Adrenal gland (tissue), 9 donors: ENCODE measurements at regions not wholly inside any gene's neighbourhood (a gene's known extent, or its start where the extent isn't known, plus 50 kb on each side); places are given as distances from the start of the nearest gene placed in this dataset.
A peak's percentile ranks its signal among the peaks of the same experiment; 100 is the strongest.
"Not testable (repeated sequence)": the region's sequence is repeated elsewhere in the genome, so short reads cannot be mapped to it uniquely, and the experiment has no call there.

Source experiments
- DNase-seq, 7 donors: peaks; one replicate each; pipeline ENCODE4 v3.0.0-alpha.2; 2019 to 2020
- H3K27ac ChIP-seq, 5 donors: fragments of 200-600 bp; sonication (generic) in 4 of 5; 1 replicate in 3 of 5; 2 replicates in 2 of 5; pipeline versions ENCODE4 v1.5.1 to v1.8.0; 2016 to 2020; ENCODE audit warnings: mild to moderate bottlenecking in 1 of 5
- H3K27me3 ChIP-seq: fragments of 200-600 bp; 2 replicates; pipeline ENCODE4 v1.8.0; 2021
- H3K36me3 ChIP-seq, 2 donors: fragments of 200-600 bp; replicated peaks in 1 of 2; 1 replicate in 1 of 2; 2 replicates in 1 of 2; pipeline versions ENCODE4 v1.5.1 to v1.8.0; 2018 to 2022
- H3K4me1 ChIP-seq, 2 donors: fragments of 200-600 bp; replicated peaks in 1 of 2; 1 replicate in 1 of 2; 2 replicates in 1 of 2; pipeline versions ENCODE4 v1.5.1 to v1.8.0; 2018 to 2021
- H3K4me3 ChIP-seq, 4 donors: fragments of 200-600 bp; sonication (generic) in 3 of 4; one replicate each; pipeline ENCODE4 v1.5.1; 2016 to 2018
- H3K9me3 ChIP-seq, 3 donors: fragments of 200-600 bp; sonication (generic) in 1 of 3; replicated peaks in 1 of 3; 1 replicate in 2 of 3; 2 replicates in 1 of 3; pipeline versions ENCODE4 v1.5.1 to v1.8.0; 2016 to 2021
- POLR2A ChIP-seq, 2 donors: fragments of 450-650 bp; IDR thresholded peaks; one replicate each; pipeline ENCODE4 v1.6.1; 2017; ENCODE audit warnings: antibody characterized with exemption in 2 of 2, mild to moderate bottlenecking in 2 of 2, moderate library complexity in 1 of 2
- WGBS, 4 donors: extraction: QIAGEN DNeasy Blood & Tissue Kit in 2 of 4; methylation state at CpG; one replicate each; pipeline versions ENCODE4 v1.1.5 to v1.1.7; 2013 to 2017; 5-methylcytosine and 5-hydroxymethylcytosine counted together
- intact Hi-C, 2 donors: fragments of 100-400 bp; cut with DNase I; formaldehyde crosslinking; loops; one replicate each; pipeline versions ENCODE4 v1.14.1 to v1.15.0; 2022 to 2023
- TF ChIP-seq, protein P1 (sequence below), 6 experiments: fragments of 450-650 bp in 4 of 6; fragments of 200-600 bp in 2 of 6; sonication (generic) in 1 of 6; IDR thresholded peaks; 1 replicate in 5 of 6; 2 replicates in 1 of 6; pipeline versions ENCODE4 v1.5.1 to v1.8.0; 2016 to 2021; ENCODE audit warnings: antibody characterized with exemption in 6 of 6, mild to moderate bottlenecking in 2 of 6, moderate library complexity in 1 of 6
- donor health status: healthy with polysubstance abuse.
- donor health status: Bipolar disorder and iron deficiency.
- donor health status: DM: yes; HTN: yes; CAD: no.
- donor health status: DM: no; HTN: no; CAD: no.
- donor health status: DM: no; HTN: no; CAD: no.

DNA sequence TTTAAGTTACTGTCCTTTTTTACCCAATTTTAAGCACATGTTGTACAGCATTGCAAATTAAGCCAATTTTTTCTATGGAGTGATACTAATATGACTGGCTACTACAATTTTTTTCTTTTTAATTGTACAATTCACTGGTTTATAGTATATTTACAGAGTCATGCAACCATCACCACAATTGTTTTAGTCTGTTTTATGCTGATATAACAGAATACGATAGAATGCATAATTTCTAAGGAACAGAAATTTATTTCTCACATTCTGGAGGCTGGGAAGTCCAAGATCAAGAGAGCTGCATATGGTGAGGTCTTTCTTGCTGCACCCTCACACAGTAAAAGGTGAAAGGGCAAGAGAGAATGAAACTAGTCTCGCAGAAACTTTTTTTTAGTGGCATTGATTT lies 125.3 kb downstream of the GLUD2 start:
- no peak for DNase-seq
- Histone ChIP-seq H3K4me3 (no peak overlapping the region), H3K27ac (no peak overlapping the region), H3K27me3 (no peaks in the 10 kb centered on the region), H3K4me1 (no peaks in the 10 kb centered on the region), H3K36me3 (no peaks in the 10 kb centered on the region), H3K9me3 (no peaks in the 10 kb centered on the region)
- 70 to 83% (median 81%) methylated on average over 2 of the region's 2 CpGs for WGBS, 4 donors
- TF ChIP-seq POLR2A (IDR thresholded peaks at IDR 0.05): no peak
- TF ChIP-seq, protein P1, sequence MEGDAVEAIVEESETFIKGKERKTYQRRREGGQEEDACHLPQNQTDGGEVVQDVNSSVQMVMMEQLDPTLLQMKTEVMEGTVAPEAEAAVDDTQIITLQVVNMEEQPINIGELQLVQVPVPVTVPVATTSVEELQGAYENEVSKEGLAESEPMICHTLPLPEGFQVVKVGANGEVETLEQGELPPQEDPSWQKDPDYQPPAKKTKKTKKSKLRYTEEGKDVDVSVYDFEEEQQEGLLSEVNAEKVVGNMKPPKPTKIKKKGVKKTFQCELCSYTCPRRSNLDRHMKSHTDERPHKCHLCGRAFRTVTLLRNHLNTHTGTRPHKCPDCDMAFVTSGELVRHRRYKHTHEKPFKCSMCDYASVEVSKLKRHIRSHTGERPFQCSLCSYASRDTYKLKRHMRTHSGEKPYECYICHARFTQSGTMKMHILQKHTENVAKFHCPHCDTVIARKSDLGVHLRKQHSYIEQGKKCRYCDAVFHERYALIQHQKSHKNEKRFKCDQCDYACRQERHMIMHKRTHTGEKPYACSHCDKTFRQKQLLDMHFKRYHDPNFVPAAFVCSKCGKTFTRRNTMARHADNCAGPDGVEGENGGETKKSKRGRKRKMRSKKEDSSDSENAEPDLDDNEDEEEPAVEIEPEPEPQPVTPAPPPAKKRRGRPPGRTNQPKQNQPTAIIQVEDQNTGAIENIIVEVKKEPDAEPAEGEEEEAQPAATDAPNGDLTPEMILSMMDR (IDR thresholded peaks at IDR 0.05): no peak
- intact Hi-C loops: no loop called here

DNA sequence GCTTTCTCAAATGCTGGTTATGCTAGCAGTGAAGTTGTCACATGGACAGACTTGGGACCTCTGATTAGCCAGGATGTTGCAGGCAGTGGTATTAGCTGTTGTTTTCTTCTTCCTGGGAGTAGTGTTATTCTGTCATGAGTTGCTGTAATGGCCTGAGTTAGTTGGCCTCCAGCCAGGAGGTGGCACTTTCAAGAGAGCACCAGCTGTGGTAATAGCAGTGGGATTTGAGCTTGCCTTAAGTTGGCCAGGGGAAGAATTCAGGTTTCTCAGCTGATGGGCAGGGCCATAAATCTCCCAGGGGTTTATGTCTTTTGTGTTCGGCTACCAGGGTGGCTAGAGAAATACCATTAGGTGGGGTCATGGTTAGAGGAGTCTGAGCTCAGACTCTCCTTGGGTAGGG lies 132.6 kb downstream of the GLUD2 start:
- DNase-seq: peak in 3 of 7 donors; percentile 20 to 44 (median 23)
- 58 to 75% (median 74%) methylated on average over 1 of the region's 1 CpG; no CpG with 5 or more reads in 1 of the 4 donors for WGBS, 4 donors
- Histone ChIP-seq H3K4me3 (no peak overlapping the region), H3K36me3 (no peaks in the 10 kb centered on the region), H3K9me3 (no peaks in the 10 kb centered on the region), H3K4me1 (no peaks in the 10 kb centered on the region), H3K27me3 (no peaks in the 10 kb centered on the region), H3K27ac (no peak overlapping the region)
- TF ChIP-seq, protein P1 (IDR thresholded peaks at IDR 0.05): no peak
- no peak for TF ChIP-seq POLR2A (IDR thresholded peaks at IDR 0.05)
- intact Hi-C loops: no loop called here

DNA sequence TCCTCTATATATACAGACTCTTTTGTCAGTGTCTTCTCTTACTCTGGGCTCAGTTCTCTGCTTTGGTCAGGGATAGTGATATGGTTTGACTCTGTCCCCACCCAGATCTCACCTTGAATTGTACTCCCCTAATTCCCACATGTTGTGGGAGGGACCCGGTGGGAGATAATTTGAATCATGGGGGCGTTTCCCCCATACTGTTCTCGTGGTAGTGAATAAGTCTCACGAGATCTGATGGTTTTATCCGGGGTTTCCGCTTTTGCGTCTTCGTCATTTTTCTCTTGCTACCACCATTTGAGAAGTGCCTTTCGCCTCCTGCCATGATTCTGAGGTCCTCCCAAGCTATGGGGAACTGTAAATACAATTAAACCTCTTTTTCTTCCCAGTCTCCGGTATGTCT lies 144.4 kb downstream of the GLUD2 start:
- H3K27ac ChIP-seq: no peak overlapping the region
- H3K36me3 ChIP-seq: no peaks in the 10 kb centered on the region
- H3K4me1 ChIP-seq: no peaks in the 10 kb centered on the region
- H3K27me3 ChIP-seq: no peaks in the 10 kb centered on the region
- no peak overlapping the region for H3K4me3 ChIP-seq
- TF ChIP-seq, protein P1 (IDR thresholded peaks at IDR 0.05): no peak
- TF ChIP-seq POLR2A (IDR thresholded peaks at IDR 0.05): no peak
- WGBS, 4 donors: 71 to 94% (median 87%) methylated on average over 10 of the region's 10 CpGs
- H3K9me3 ChIP-seq: no peaks in the 10 kb centered on the region
- intact Hi-C loops: no loop called here
- no peak for DNase-seq

DNA sequence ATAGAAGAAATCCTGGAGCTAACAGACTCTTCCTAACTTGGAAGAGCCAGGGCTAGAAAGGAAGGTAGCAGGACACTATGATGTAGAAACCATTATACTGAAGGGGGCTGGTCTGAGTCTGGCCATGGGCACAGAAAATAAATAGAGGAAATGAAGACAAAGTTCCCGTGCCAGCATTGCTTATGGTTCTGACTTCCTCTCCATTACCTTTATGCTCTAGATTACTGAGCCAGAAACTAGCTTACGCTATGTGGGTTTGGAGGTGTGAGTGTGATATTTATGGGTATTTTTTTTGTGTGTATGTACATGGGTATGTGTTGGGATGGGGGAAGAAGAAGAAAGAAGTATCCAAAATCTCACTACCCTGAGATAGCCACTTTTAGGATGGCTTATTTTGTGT lies 148.3 kb downstream of the GLUD2 start:
- Histone ChIP-seq H3K36me3 (no peaks in the 10 kb centered on the region), H3K4me1 (no peaks in the 10 kb centered on the region), H3K27me3 (no peaks in the 10 kb centered on the region), H3K27ac (no peak overlapping the region), H3K9me3 (no peaks in the 10 kb centered on the region), H3K4me3 (no peak overlapping the region)
- intact Hi-C loops: no loop called here
- TF ChIP-seq POLR2A (IDR thresholded peaks at IDR 0.05): no peak
- TF ChIP-seq, protein P1 (IDR thresholded peaks at IDR 0.05): no peak
- no peak for DNase-seq
- WGBS, 4 donors: 84 to 100% (median 90%) methylated on average over 2 of the region's 2 CpGs

DNA sequence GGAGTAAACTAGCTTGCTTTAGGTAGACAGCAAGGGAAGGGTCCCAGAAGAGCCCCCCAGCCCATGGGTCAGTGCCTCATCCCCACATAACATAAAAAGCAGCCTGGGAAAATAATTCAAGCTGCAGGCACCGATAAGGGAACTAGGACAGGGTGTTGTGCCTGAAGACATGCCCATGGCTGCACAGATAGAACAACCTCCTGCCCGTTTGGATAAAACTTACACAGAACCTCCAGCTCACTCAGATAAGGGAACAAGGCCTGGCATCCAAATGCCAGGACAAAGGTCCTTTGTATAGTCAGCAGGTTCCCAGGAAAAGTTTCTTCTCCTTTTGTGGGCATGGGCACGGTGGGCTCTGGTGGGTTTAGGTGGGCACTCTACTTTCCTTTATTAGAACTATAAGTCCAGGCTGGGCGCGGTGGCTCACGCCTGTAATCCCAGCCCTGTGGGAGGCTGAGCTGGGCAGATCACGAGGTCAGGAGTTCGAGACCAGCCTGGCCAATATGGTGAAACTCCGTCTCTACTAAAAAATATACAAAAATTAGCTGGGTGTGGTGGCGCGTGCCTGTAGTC lies 149.5 kb downstream of the GLUD2 start:
- intact Hi-C loops: not testable (repeated sequence)
- WGBS, 4 donors: 65 to 91% (median 78%) methylated on average over 2 to 11 of the region's 11 CpGs

More for the DNA sequence above, 149.5 kb downstream of the GLUD2 start:
- Histone ChIP-seq H3K4me3 (peak overlapping the region in 1 of 4 donors; percentile 42), H3K27ac (peak overlapping the region in 3 of 5 donors; percentile 22 to 49 (median 44))
- H3K9me3 ChIP-seq, H3K27me3 ChIP-seq, H3K4me1 ChIP-seq, DNase-seq, H3K36me3 ChIP-seq: not testable (repeated sequence)
